ENCODE measurements at regions not wholly inside any gene's neighbourhood (a gene's known extent, or its start where the extent isn't known, plus 50 kb on each side); places are given as distances from the start of the nearest gene placed in this dataset.

- Histone ChIP-seq H3K9me3 (ENCODE audit: low read length) (no peaks in the 10 kb centered on the region), H3K36me3 (ENCODE audit: low read depth, low read length) (no peaks in the 10 kb centered on the region), H3K4me2 (ENCODE audit: low read length) (no peak overlapping the region), H3K9ac (ENCODE audit: low read length) (no peak overlapping the region), H2AFZ (ENCODE audit: low read length) (no peak overlapping the region), H3K9me2 (replicated peaks; ENCODE audit: low read length) (0 out of 2 replicates have a peak, but pooled peaks cover 3% of the 10 kb centered on the region), H3F3A (ENCODE audit: low read length, unreplicated experiment) (no peaks in the 10 kb centered on the region), H3K79me2 (ENCODE audit: low read length) (no peaks in the 10 kb centered on the region), H4K20me1 (ENCODE audit: low read length) (no peaks in the 10 kb centered on the region), H3K27me3 (ENCODE audit: low read length) (no peaks in the 10 kb centered on the region), H3K27ac (ENCODE audit: low read length) (no peak overlapping the region), H3K4me3 (ENCODE audit: low read length) (no peak overlapping the region), H3K4me1 (ENCODE audit: insufficient read depth, low read length) (no peaks in the 10 kb centered on the region)
- CTCF ChIA-PET: no interaction called here
- ATAC-seq (no peak), DNase-seq (no peak)
- TF ChIP-seq EZH2 (IDR thresholded peaks at IDR 0.05; ENCODE audit: low read length, unreplicated experiment) (no peak), CTCF (conservative IDR thresholded peaks at IDR 0.05; ENCODE audit: low read depth, low read length) (no peak), EZH2phosphoT487 (IDR thresholded peaks at IDR 0.05; ENCODE audit: borderline replicate concordance, low read length) (no peak)
- intact Hi-C loops (cut with micrococcal nuclease): no loop called here
- POLR2A ChIA-PET (ENCODE audit: unreplicated experiment): no interaction called here
- BruUV-seq (replicated peaks): no TSS peak
These were observed 241.1 kb downstream of the RAB38 start for GRCh38 chr11:87934182-87934581.

- intact Hi-C loops (cut with micrococcal nuclease): loop anchor here (5.0 kb wide), 1 partner anchor 49 kb away; no protein-coding TSS in a partner anchor
- H4K20me1 ChIP-seq (ENCODE audit: low read length): no peaks in the 10 kb centered on the region
- peak overlapping the region; percentile 7; the same call in 1 of the 2 replicates for H3K9ac ChIP-seq (ENCODE audit: low read length)
- H3K79me2 ChIP-seq (ENCODE audit: low read length): no peaks in the 10 kb centered on the region
- no peaks in the 10 kb centered on the region for H3K9me2 ChIP-seq (replicated peaks; ENCODE audit: low read length)
- peak overlapping the region; percentile 25; the same call in 1 of the 2 replicates for H2AFZ ChIP-seq (ENCODE audit: low read length)
- peaks cover 7% of the 10 kb centered on the region for H3F3A ChIP-seq (ENCODE audit: low read length, unreplicated experiment)
- no peaks in the 10 kb centered on the region for H3K36me3 ChIP-seq (ENCODE audit: low read depth, low read length)
- peak overlapping the region; percentile 50 for H3K4me2 ChIP-seq (ENCODE audit: low read length)
- TF ChIP-seq EZH2 (IDR thresholded peaks at IDR 0.05; ENCODE audit: low read length, unreplicated experiment) (no peak), CTCF (conservative IDR thresholded peaks at IDR 0.05; ENCODE audit: low read depth, low read length) (no peak), EZH2phosphoT487 (IDR thresholded peaks at IDR 0.05; ENCODE audit: borderline replicate concordance, low read length) (no peak)
- ATAC-seq: peak; percentile 99
- CTCF ChIA-PET: interaction anchor here (1.2 to 1.8 kb wide), 2 partner anchors 48 to 89 kb away, joined by 3 to 11 read pairs; no protein-coding TSS in a partner anchor
- peak; percentile 98 for DNase-seq
- peaks cover 23% of the 10 kb centered on the region for H3K4me1 ChIP-seq (ENCODE audit: insufficient read depth, low read length)
- H3K27ac ChIP-seq (ENCODE audit: low read length): peak overlapping the region; percentile 82
- no peaks in the 10 kb centered on the region for H3K27me3 ChIP-seq (ENCODE audit: low read length)
- H3K4me3 ChIP-seq (ENCODE audit: low read length): peak overlapping the region; percentile 8; the same call in 1 of the 2 replicates
- H3K9me3 ChIP-seq (ENCODE audit: low read length): no peaks in the 10 kb centered on the region
- POLR2A ChIA-PET (ENCODE audit: unreplicated experiment): interaction anchor here (0.5 to 0.6 kb wide), 3 partner anchors 42 to 207 kb away, joined by 3 to 8 read pairs (median 3); no protein-coding TSS in a partner anchor
- no TSS peak for BruUV-seq (replicated peaks)
These were observed 248.8 kb downstream of the RAB38 start for GRCh38 chr11:87926250-87926970.

GRCh38 chr11:87924125-87924524 lies 251.1 kb downstream of the RAB38 start:
- Histone ChIP-seq H3K4me3 (ENCODE audit: low read length) (no peak overlapping the region), H3K9ac (ENCODE audit: low read length) (no peak overlapping the region), H3K27ac (ENCODE audit: low read length) (no peak overlapping the region), H3K4me1 (ENCODE audit: insufficient read depth, low read length) (peaks cover 23% of the 10 kb centered on the region), H3K9me2 (replicated peaks; ENCODE audit: low read length) (no peaks in the 10 kb centered on the region), H3K4me2 (ENCODE audit: low read length) (no peak overlapping the region), H3F3A (ENCODE audit: low read length, unreplicated experiment) (peaks cover 7% of the 10 kb centered on the region), H3K9me3 (ENCODE audit: low read length) (no peaks in the 10 kb centered on the region), H4K20me1 (ENCODE audit: low read length) (no peaks in the 10 kb centered on the region), H3K27me3 (ENCODE audit: low read length) (no peaks in the 10 kb centered on the region), H2AFZ (ENCODE audit: low read length) (no peak overlapping the region), H3K36me3 (ENCODE audit: low read depth, low read length) (no peaks in the 10 kb centered on the region), H3K79me2 (ENCODE audit: low read length) (no peaks in the 10 kb centered on the region)
- no TSS peak for BruUV-seq (replicated peaks)
- DNase-seq (no peak), ATAC-seq (no peak)
- ChIA-PET POLR2A (ENCODE audit: unreplicated experiment) (no interaction called here), CTCF (no interaction called here)
- intact Hi-C loops (cut with micrococcal nuclease): no loop called here
- TF ChIP-seq EZH2phosphoT487 (IDR thresholded peaks at IDR 0.05; ENCODE audit: borderline replicate concordance, low read length) (no peak), CTCF (conservative IDR thresholded peaks at IDR 0.05; ENCODE audit: low read depth, low read length) (no peak), EZH2 (IDR thresholded peaks at IDR 0.05; ENCODE audit: low read length, unreplicated experiment) (no peak)

Data from PC-3 (cell line).